IMR-90 (cell line): ENCODE measurements at regions not wholly inside any gene's neighbourhood (a gene's known extent, or its start where the extent isn't known, plus 50 kb on each side); places are given as distances from the start of the nearest gene placed in this dataset.

Source experiments
- ATAC-seq: fragments of 200-7000 bp; cut with Tn5 transposase; 2 replicates; pipeline ENCODE4 v1.9.1; 2020; ENCODE audit warnings: low read depth, mild to moderate bottlenecking, moderate library complexity
- BruUV-seq: library from RNA; stranded (reverse); fragments of 400-500 nt; replicated peaks from 2 replicates; lab custom pipeline; 2021; lab: Mats Ljungman, UMichigan
- CTCF ChIA-PET: fragments of 300-600 bp; formaldehyde crosslinking; extraction: SDS; loops from one replicate; lab custom pipeline; 2021; ENCODE audit warnings: antibody characterized with exemption; lab: Yijun Ruan, JAX
- POLR2A ChIA-PET: fragments of 300-600 bp; sonication (Branson Sonifier 250); formaldehyde crosslinking; loops from one replicate; lab custom pipeline; 2022; ENCODE audit warnings: antibody characterized with exemption; ENCODE audit not compliant: unreplicated experiment; lab: Charles Lee
- DNase-seq: peaks from one replicate; pipeline ENCODE4 v3.0.0; 2013
- H2AFZ ChIP-seq: replicated peaks from 2 replicates; pipeline ENCODE3; 2013; ENCODE audit warnings: low read length, mild to moderate bottlenecking; ENCODE audit not compliant: poor library complexity
- H2AK5ac ChIP-seq: 2 replicates; pipeline ENCODE4 v1.6.1; 2013; ENCODE audit warnings: low read depth, low read length, inconsistent platforms
- H2AK9ac ChIP-seq: replicated peaks from 2 replicates; pipeline ENCODE3; 2013; ENCODE audit warnings: mild to moderate bottlenecking, low read depth, low read length, moderate library complexity; ENCODE audit not compliant: poor library complexity
- H2BK120ac ChIP-seq: 2 replicates; pipeline ENCODE4 v1.6.1; 2013; ENCODE audit warnings: low read depth, low read length, inconsistent platforms
- H2BK15ac ChIP-seq: 3 replicates; pipeline ENCODE4 v1.6.1; 2013; ENCODE audit warnings: low read depth, low read length, inconsistent platforms
- H2BK20ac ChIP-seq: 2 replicates; pipeline ENCODE4 v1.6.1; 2013; ENCODE audit warnings: low read depth, mild to moderate bottlenecking, inconsistent platforms, low read length, moderate library complexity
- H2BK5ac ChIP-seq: 2 replicates; pipeline ENCODE4 v1.6.1; 2013; ENCODE audit warnings: mild to moderate bottlenecking, low read depth, low read length, inconsistent platforms; ENCODE audit not compliant: poor library complexity, severe bottlenecking
- H3K14ac ChIP-seq: replicated peaks from 2 replicates; pipeline ENCODE4 v1.6.1; 2013; ENCODE audit warnings: low read depth, low read length, inconsistent platforms
- H3K18ac ChIP-seq: 2 replicates; pipeline ENCODE4 v1.6.1; 2013; ENCODE audit warnings: low read depth, low read length, control low read depth
- H3K23ac ChIP-seq: 2 replicates; pipeline ENCODE4 v1.6.1; 2013; ENCODE audit warnings: low read depth, low read length, inconsistent platforms
- H3K27ac ChIP-seq: 2 replicates; pipeline ENCODE4 v1.5.1; 2013; ENCODE audit warnings: mild to moderate bottlenecking, control low read depth, low read length; ENCODE audit not compliant: insufficient read depth
- H3K27me3 ChIP-seq: 2 replicates; pipeline ENCODE4 v1.6.1; 2013; ENCODE audit warnings: low read length; ENCODE audit not compliant: control insufficient read depth, insufficient read depth
- H3K36me3 ChIP-seq: 2 replicates; pipeline ENCODE4 v1.6.1; 2013; ENCODE audit warnings: low read length, mixed read lengths; ENCODE audit not compliant: control insufficient read depth, insufficient read depth
- H3K4ac ChIP-seq: 2 replicates; pipeline ENCODE4 v1.6.1; 2013; ENCODE audit warnings: low read depth, low read length, inconsistent platforms
- H3K4me1 ChIP-seq: 2 replicates; pipeline ENCODE4 v1.6.1; 2013; ENCODE audit warnings: low read length, mixed read lengths; ENCODE audit not compliant: control insufficient read depth, insufficient read depth
- H3K4me2 ChIP-seq: 2 replicates; pipeline ENCODE4 v1.6.1; 2013; ENCODE audit warnings: low read depth, mild to moderate bottlenecking, control low read depth, low read length, moderate library complexity
- H3K4me3 ChIP-seq: 2 replicates; pipeline ENCODE4 v1.5.1; 2013; ENCODE audit warnings: low read depth, mild to moderate bottlenecking, control low read depth, low read length, moderate library complexity; ENCODE audit not compliant: insufficient read depth
- H3K56ac ChIP-seq: 2 replicates; pipeline ENCODE4 v1.6.1; 2013; ENCODE audit warnings: low read length, inconsistent platforms; ENCODE audit not compliant: insufficient read depth; ENCODE audit errors: extremely low read depth
- H3K79me1 ChIP-seq, 2 experiments: 2 replicates each; pipeline ENCODE4 v1.6.1; 2013; ENCODE audit warnings: low read length in 2 of 2, inconsistent platforms in 1 of 2, low read depth in 1 of 2
- H3K9ac ChIP-seq: 2 replicates; pipeline ENCODE4 v1.6.1; 2013; ENCODE audit warnings: low read depth, low read length, control low read depth
- H3K9me1 ChIP-seq: 2 replicates; pipeline ENCODE4 v1.6.1; 2013; ENCODE audit warnings: low read length, inconsistent platforms; ENCODE audit not compliant: insufficient read depth
- H3K9me3 ChIP-seq: 2 replicates; pipeline ENCODE4 v1.6.1; 2013; ENCODE audit warnings: low read length; ENCODE audit not compliant: control insufficient read depth, insufficient read depth
- H4K20me1 ChIP-seq: 2 replicates; pipeline ENCODE4 v1.6.1; 2013; ENCODE audit warnings: low read length, inconsistent platforms; ENCODE audit not compliant: insufficient read depth
- H4K5ac ChIP-seq: 2 replicates; pipeline ENCODE4 v1.6.1; 2013; ENCODE audit warnings: mild to moderate bottlenecking, low read depth, low read length, control low read depth
- H4K8ac ChIP-seq, 2 experiments: 2 replicates each; pipeline ENCODE4 v1.6.1; 2013; ENCODE audit warnings: low read depth in 2 of 2, low read length in 2 of 2, control low read depth in 1 of 2, inconsistent platforms in 1 of 2
- H4K91ac ChIP-seq: 2 replicates; pipeline ENCODE4 v1.6.1; 2013; ENCODE audit warnings: low read depth, low read length, inconsistent platforms; ENCODE audit not compliant: insufficient read depth
- RAD21 ChIP-seq: IDR thresholded peaks from 2 replicates; pipeline ENCODE4 v1.6.1; 2012; ENCODE audit warnings: low read length, improper control_type of control experiment
- RCOR1 ChIP-seq: IDR thresholded peaks from 2 replicates; pipeline ENCODE4 v1.6.1; 2012; ENCODE audit warnings: mild to moderate bottlenecking, low read length, improper control_type of control experiment; ENCODE audit not compliant: insufficient replicate concordance
- WGBS, 2 experiments: methylation state at CpG; one replicate each; pipeline versions ENCODE4 v1.1.5 to v1.1.7; 2013; ENCODE audit warnings: missing lambda C conversion rate in 2 of 2; ENCODE audit not compliant: insufficient read length in 1 of 2; ENCODE audit errors: extremely low coverage in 2 of 2; 5-methylcytosine and 5-hydroxymethylcytosine counted together
- dilution Hi-C: fragments of 300-500 bp; cut with HindIII; formaldehyde crosslinking; loops from one replicate; pipeline ENCODE4 v1.14.3; 2018; ENCODE audit warnings: low sequenced_read_pairs; ENCODE audit not compliant: unreplicated experiment
- in situ Hi-C: fragments of 300-500 bp; cut with MboI; formaldehyde crosslinking; loops from 3 replicates; pipeline ENCODE4 v1.14.3; 2019; ENCODE audit warnings: low sequenced_read_pairs, inconsistent platforms, mixed read lengths
- intact Hi-C: fragments of 100-400 bp; cut with micrococcal nuclease; formaldehyde crosslinking; loops from 2 replicates; pipeline ENCODE4 v1.10.0; 2022
- TF ChIP-seq, protein P1 (sequence below): conservative IDR thresholded peaks from 2 replicates; pipeline ENCODE4 v1.5.1; 2012; ENCODE audit warnings: mild to moderate bottlenecking, low read depth, low read length, improper control_type of control experiment

- TF ChIP-seq RCOR1: no peak
- no peak for TF ChIP-seq RAD21
- TF ChIP-seq, protein P1, sequence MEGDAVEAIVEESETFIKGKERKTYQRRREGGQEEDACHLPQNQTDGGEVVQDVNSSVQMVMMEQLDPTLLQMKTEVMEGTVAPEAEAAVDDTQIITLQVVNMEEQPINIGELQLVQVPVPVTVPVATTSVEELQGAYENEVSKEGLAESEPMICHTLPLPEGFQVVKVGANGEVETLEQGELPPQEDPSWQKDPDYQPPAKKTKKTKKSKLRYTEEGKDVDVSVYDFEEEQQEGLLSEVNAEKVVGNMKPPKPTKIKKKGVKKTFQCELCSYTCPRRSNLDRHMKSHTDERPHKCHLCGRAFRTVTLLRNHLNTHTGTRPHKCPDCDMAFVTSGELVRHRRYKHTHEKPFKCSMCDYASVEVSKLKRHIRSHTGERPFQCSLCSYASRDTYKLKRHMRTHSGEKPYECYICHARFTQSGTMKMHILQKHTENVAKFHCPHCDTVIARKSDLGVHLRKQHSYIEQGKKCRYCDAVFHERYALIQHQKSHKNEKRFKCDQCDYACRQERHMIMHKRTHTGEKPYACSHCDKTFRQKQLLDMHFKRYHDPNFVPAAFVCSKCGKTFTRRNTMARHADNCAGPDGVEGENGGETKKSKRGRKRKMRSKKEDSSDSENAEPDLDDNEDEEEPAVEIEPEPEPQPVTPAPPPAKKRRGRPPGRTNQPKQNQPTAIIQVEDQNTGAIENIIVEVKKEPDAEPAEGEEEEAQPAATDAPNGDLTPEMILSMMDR: no peak
- Histone ChIP-seq H4K8ac (no peak overlapping the region), H3K79me1 (no peaks in the 10 kb centered on the region), H2AFZ (no peak overlapping the region), H4K20me1 (no peaks in the 10 kb centered on the region), H3K9ac (no peak overlapping the region), H2BK5ac (no peak overlapping the region), H3K56ac (no peak overlapping the region), H2BK120ac (no peak overlapping the region), H3K23ac (no peak overlapping the region), H2AK5ac (no peak overlapping the region), H3K27me3 (no peaks in the 10 kb centered on the region), H2BK20ac (no peak overlapping the region), H4K91ac (no peak overlapping the region), H3K36me3 (no peaks in the 10 kb centered on the region), H3K4ac (no peak overlapping the region), H3K9me3 (no peaks in the 10 kb centered on the region), H3K4me3 (no peak overlapping the region), H2AK9ac (no peak overlapping the region), H3K14ac (no peak overlapping the region), H3K4me2 (no peak overlapping the region), H2BK15ac (no peak overlapping the region), H4K5ac (no peak overlapping the region), H3K9me1 (no peaks in the 10 kb centered on the region), H3K27ac (no peak overlapping the region), H3K4me1 (peaks cover 2% of the 10 kb centered on the region; the same call in 1 of the 2 replicates), H3K18ac (no peak overlapping the region)
- in situ Hi-C loops: no loop called here
- ATAC-seq: no peak
- dilution Hi-C loops: no loop called here
- ChIA-PET CTCF (no interaction called here), POLR2A (no interaction called here)
- no CpG with 5 or more reads among the region's 2 CpGs for WGBS, 2 experiments
- no TSS peak for BruUV-seq
- intact Hi-C loops: no loop called here
- DNase-seq: no peak
Observed at GRCh38 chr4:124209626-124210025, 502.9 kb downstream of the ANKRD50 start.
